Thoracic aorta (tissue), 2 donors: ENCODE measurements at regions not wholly inside any gene's neighbourhood (a gene's known extent, or its start where the extent isn't known, plus 50 kb on each side); places are given as distances from the start of the nearest gene placed in this dataset.

Experiments used
- ATAC-seq: fragments of 150-250 bp; one replicate; pipeline ENCODE4 v1.8.0; 2017; ENCODE audit warnings: low read depth; ENCODE audit not compliant: insufficient number of reproducible peaks, low FRiP score
- DNase-seq: peaks from one replicate; pipeline ENCODE4 v3.0.0-alpha.2; 2020; ENCODE audit warnings: low spot score
- H3K27ac ChIP-seq, 2 donors: fragments of 200-600 bp; sonication (generic); 1 replicate in 1 of 2; 2 replicates in 1 of 2; pipeline ENCODE4 v1.5.1; 2016; ENCODE audit warnings: mild to moderate bottlenecking in 2 of 2, moderate library complexity in 2 of 2
- H3K27me3 ChIP-seq: fragments of 200-600 bp; sonication (generic); replicated peaks from 2 replicates; pipeline ENCODE4 v1.6.0; 2016; ENCODE audit warnings: mild to moderate bottlenecking; ENCODE audit not compliant: insufficient read depth
- H3K36me3 ChIP-seq: fragments of 200-600 bp; sonication (generic); one replicate; pipeline ENCODE4 v1.5.1; 2016
- H3K4me1 ChIP-seq, 2 donors: fragments of 200-600 bp; sonication (generic); 1 replicate in 1 of 2; 2 replicates in 1 of 2; pipeline versions ENCODE4 v1.5.1 to v1.6.0; 2016; ENCODE audit warnings: low read depth in 2 of 2, mild to moderate bottlenecking in 1 of 2; ENCODE audit not compliant: control insufficient read depth in 1 of 2
- H3K4me3 ChIP-seq: fragments of 200-600 bp; sonication (generic); 2 replicates; pipeline ENCODE4 v1.5.1; 2016; ENCODE audit warnings: mild to moderate bottlenecking
- H3K9me3 ChIP-seq: fragments of 200-600 bp; sonication (generic); 2 replicates; pipeline ENCODE4 v1.5.1; 2016
- CTCF ChIP-seq: fragments of 200-600 bp; sonication (generic); IDR thresholded peaks from one replicate; pipeline ENCODE4 v1.5.1; 2019; ENCODE audit warnings: antibody characterized with exemption

DNA sequence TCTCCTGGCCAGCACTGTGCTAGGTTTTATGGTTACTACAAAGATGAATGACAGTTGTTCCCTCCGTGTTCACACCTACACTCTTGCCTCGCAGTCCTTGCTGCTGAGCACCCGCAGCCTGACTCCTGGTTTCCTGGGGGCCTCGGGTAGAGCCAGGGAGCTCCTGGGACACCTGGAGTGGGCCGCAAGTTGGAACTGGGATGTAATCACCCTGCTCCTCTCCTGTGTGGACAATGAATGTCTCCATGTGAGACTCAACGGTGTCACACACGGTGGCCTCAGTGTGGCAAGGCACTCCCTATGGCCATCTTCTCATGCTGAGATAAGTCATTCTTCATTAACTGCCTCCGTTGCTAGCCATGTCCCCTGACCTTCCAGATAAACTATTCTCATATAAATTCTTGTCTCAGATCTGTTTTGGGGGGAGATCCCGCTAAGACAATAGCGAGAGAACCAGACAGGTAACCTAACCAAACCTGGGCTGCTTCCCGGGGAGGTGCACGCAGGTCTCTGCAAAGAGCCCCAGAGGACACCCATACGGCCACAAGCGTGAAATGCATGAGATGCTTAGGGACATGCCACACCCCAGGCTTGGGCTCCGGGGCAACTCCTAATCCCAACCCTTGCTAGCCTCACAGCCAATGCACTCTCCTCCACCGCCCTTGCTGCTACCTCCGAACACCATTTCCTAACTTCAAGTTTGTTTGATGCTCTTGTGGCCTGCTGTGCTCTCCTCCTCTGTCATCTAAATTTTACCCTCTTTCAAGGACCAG, 87.2 kb upstream of the IRS2 start:
- H3K9me3 ChIP-seq: no peaks in the 10 kb centered on the region
- DNase-seq (no peak), ATAC-seq (no peak)
- H3K36me3 ChIP-seq: no peaks in the 10 kb centered on the region
- peak overlapping the region; percentile 88 for H3K27ac ChIP-seq
- peaks cover 25 to 52% of the 10 kb centered on the region in 2 donors for H3K4me1 ChIP-seq
- H3K4me3 ChIP-seq: no peak overlapping the region
- no peak for TF ChIP-seq CTCF
- no peaks in the 10 kb centered on the region for H3K27me3 ChIP-seq

- no peak for DNase-seq
- TF ChIP-seq CTCF: no peak
- no peaks in the 10 kb centered on the region for H3K27me3 ChIP-seq
- H3K4me3 ChIP-seq: no peak overlapping the region
- no peaks in the 10 kb centered on the region for H3K9me3 ChIP-seq
- H3K27ac ChIP-seq: no peak overlapping the region
- peaks cover 25 to 54% of the 10 kb centered on the region in 2 donors for H3K4me1 ChIP-seq
- ATAC-seq: no peak
- H3K36me3 ChIP-seq: no peaks in the 10 kb centered on the region
These were observed 86.5 kb upstream of the IRS2 start for GRCh38 chr13:109872864-109873263.

- Histone ChIP-seq H3K9me3 (no peaks in the 10 kb centered on the region), H3K27ac (peak overlapping the region; percentile 52 to 86), H3K36me3 (no peaks in the 10 kb centered on the region), H3K27me3 (no peaks in the 10 kb centered on the region), H3K4me1 (peaks cover 21 to 48% of the 10 kb centered on the region in 2 donors), H3K4me3 (no peak overlapping the region)
- no peak for TF ChIP-seq CTCF
- ATAC-seq (no peak), DNase-seq (no peak)
These were observed 84.5 kb upstream of the IRS2 start for GRCh38 chr13:109870696-109871370.

DNA sequence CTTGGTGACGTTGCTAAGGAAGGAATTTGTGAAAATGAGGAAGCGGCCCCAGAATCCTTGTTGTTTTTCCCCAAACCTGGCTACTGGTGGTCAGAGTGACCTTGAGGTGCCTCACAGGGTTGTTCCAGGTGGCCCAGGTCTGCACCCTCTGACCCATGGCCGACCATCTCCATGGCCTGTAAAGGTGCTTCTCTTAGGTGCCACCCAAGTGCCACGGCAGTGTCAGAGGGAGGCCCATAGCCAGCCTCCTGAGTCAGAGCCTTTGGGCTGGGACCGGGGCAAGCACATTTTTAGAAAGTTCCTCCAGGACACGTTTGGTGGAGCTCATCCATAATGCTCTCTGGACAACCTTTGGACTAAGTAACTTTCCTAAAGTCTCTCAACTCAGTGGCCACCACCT, 83.9 kb upstream of the IRS2 start:
- Histone ChIP-seq H3K9me3 (no peaks in the 10 kb centered on the region), H3K4me1 (peaks cover 17 to 42% of the 10 kb centered on the region in 2 donors), H3K27ac (peak overlapping the region; percentile 52 to 86), H3K27me3 (no peaks in the 10 kb centered on the region), H3K4me3 (peak overlapping the region; percentile 71), H3K36me3 (no peaks in the 10 kb centered on the region)
- DNase-seq (no peak), ATAC-seq (no peak)
- TF ChIP-seq CTCF: no peak
